Liver (tissue), 8 donors: ENCODE measurements at regions not wholly inside any gene's neighbourhood (a gene's known extent, or its start where the extent isn't known, plus 50 kb on each side); places are given as distances from the start of the nearest gene placed in this dataset.

ENCODE experiments used
- DNase-seq: peaks from one replicate; pipeline ENCODE4 v3.0.0-alpha.2; 2017; ENCODE audit warnings: low spot score
- H3K27ac ChIP-seq, 2 donors: one replicate each; pipeline ENCODE4 v1.7.0; 2013; ENCODE audit warnings: inconsistent platforms in 2 of 2, low read length in 2 of 2, control low read depth in 1 of 2, low read depth in 1 of 2, mild to moderate bottlenecking in 1 of 2
- H3K27me3 ChIP-seq, 4 donors: one replicate each; pipeline versions ENCODE4 v1.6.1 to v1.7.0; 2013; ENCODE audit warnings: low read length in 3 of 4, inconsistent platforms in 1 of 4, mild to moderate bottlenecking in 1 of 4, moderate library complexity in 1 of 4; ENCODE audit not compliant: control insufficient read depth in 4 of 4, insufficient read depth in 4 of 4
- H3K36me3 ChIP-seq, 4 donors: one replicate each; pipeline versions ENCODE4 v1.6.1 to v1.7.0; 2013; ENCODE audit warnings: low read length in 3 of 4, mild to moderate bottlenecking in 3 of 4, low read depth in 1 of 4, moderate library complexity in 1 of 4; ENCODE audit not compliant: control insufficient read depth in 4 of 4, insufficient read depth in 3 of 4
- H3K4me1 ChIP-seq, 4 donors: one replicate each; pipeline versions ENCODE4 v1.6.1 to v1.7.0; 2013; ENCODE audit warnings: low read length in 3 of 4, mild to moderate bottlenecking in 3 of 4, moderate library complexity in 1 of 4; ENCODE audit not compliant: control insufficient read depth in 4 of 4, insufficient read depth in 4 of 4
- H3K4me3 ChIP-seq, 3 donors: one replicate each; pipeline versions ENCODE4 v1.6.1 to v1.7.0; 2013; ENCODE audit warnings: low read length in 3 of 3, control low read depth in 1 of 3, low read depth in 1 of 3, mild to moderate bottlenecking in 1 of 3
- H3K9ac ChIP-seq, 2 donors: one replicate each; pipeline ENCODE4 v1.7.0; 2013; ENCODE audit warnings: low read length in 2 of 2, mild to moderate bottlenecking in 2 of 2, moderate library complexity in 2 of 2, control low read depth in 1 of 2, low read depth in 1 of 2
- H3K9me3 ChIP-seq, 4 donors: one replicate each; pipeline versions ENCODE4 v1.6.1 to v1.7.0; 2013; ENCODE audit warnings: low read length in 3 of 4; ENCODE audit not compliant: control insufficient read depth in 4 of 4
- ATF3 ChIP-seq: IDR thresholded peaks from 2 replicates; pipeline ENCODE4 v1.6.1; 2016; ENCODE audit warnings: antibody characterized with exemption
- EGR1 ChIP-seq, 2 donors: IDR thresholded peaks; 2 replicates each; pipeline ENCODE4 v1.6.1; 2016 to 2018; ENCODE audit warnings: antibody characterized with exemption in 2 of 2, low read depth in 2 of 2
- FOXA1 ChIP-seq: IDR thresholded peaks from 2 replicates; pipeline ENCODE4 v1.6.1; 2016; ENCODE audit warnings: antibody characterized with exemption
- GABPA ChIP-seq, 2 donors: IDR thresholded peaks in 1 of 2; conservative IDR thresholded peaks in 1 of 2; 2 replicates each; pipeline ENCODE4 v1.6.1; 2016; ENCODE audit warnings: antibody characterized with exemption in 2 of 2, mild to moderate bottlenecking in 1 of 2, moderate library complexity in 1 of 2
- HNF4A ChIP-seq, 2 donors: conservative IDR thresholded peaks; 2 replicates each; pipeline ENCODE4 v1.6.1; 2016; ENCODE audit warnings: antibody characterized with exemption in 2 of 2, mild to moderate bottlenecking in 2 of 2
- HNF4G ChIP-seq: IDR thresholded peaks from 2 replicates; pipeline ENCODE4 v1.6.1; 2016; ENCODE audit warnings: antibody characterized with exemption
- JUND ChIP-seq, 2 donors: IDR thresholded peaks; 2 replicates each; pipeline ENCODE4 v1.6.1; 2016; ENCODE audit warnings: antibody characterized with exemption in 2 of 2
- MAX ChIP-seq: IDR thresholded peaks from 2 replicates; pipeline ENCODE4 v1.6.1; 2016; ENCODE audit warnings: antibody characterized with exemption
- NR2F2 ChIP-seq: IDR thresholded peaks from 2 replicates; pipeline ENCODE4 v1.6.1; 2016; ENCODE audit warnings: antibody characterized with exemption
- RAD21 ChIP-seq, 2 donors: IDR thresholded peaks; 2 replicates each; pipeline ENCODE4 v1.6.1; 2016; ENCODE audit warnings: antibody characterized with exemption in 2 of 2, mild to moderate bottlenecking in 2 of 2
- REST ChIP-seq: IDR thresholded peaks from 2 replicates; pipeline ENCODE4 v1.6.1; 2016; ENCODE audit warnings: antibody characterized with exemption, mild to moderate bottlenecking
- RXRA ChIP-seq, 2 donors: IDR thresholded peaks; 2 replicates each; pipeline ENCODE4 v1.6.1; 2017 to 2018; ENCODE audit warnings: antibody characterized with exemption in 2 of 2, mild to moderate bottlenecking in 1 of 2
- SP1 ChIP-seq: IDR thresholded peaks from 2 replicates; pipeline ENCODE4 v1.6.1; 2018; ENCODE audit warnings: antibody characterized with exemption, mild to moderate bottlenecking
- ZBTB33 ChIP-seq: IDR thresholded peaks from 2 replicates; pipeline ENCODE4 v1.6.1; 2016; ENCODE audit warnings: antibody characterized with exemption
- WGBS: extraction: QIAGEN DNeasy Blood & Tissue Kit; methylation state at CpG from one replicate; pipeline ENCODE4 v1.1.7; 2013; 5-methylcytosine and 5-hydroxymethylcytosine counted together
- TF ChIP-seq, protein P1 (sequence below): fragments of 150-350 bp; IDR thresholded peaks from 2 replicates; pipeline ENCODE4 v1.5.1; 2017; ENCODE audit warnings: improper control_type of control experiment, low read depth, low read length; ENCODE audit not compliant: missing input control
- donor health status: healthy.
- donor health status: healthy.
- donor health status: healthy.
- donor health status: healthy.
- donor health status: healthy.

- no peaks in the 10 kb centered on the region for H3K4me1 ChIP-seq
- no peaks in the 10 kb centered on the region for H3K9me3 ChIP-seq
- TF ChIP-seq, protein P1, sequence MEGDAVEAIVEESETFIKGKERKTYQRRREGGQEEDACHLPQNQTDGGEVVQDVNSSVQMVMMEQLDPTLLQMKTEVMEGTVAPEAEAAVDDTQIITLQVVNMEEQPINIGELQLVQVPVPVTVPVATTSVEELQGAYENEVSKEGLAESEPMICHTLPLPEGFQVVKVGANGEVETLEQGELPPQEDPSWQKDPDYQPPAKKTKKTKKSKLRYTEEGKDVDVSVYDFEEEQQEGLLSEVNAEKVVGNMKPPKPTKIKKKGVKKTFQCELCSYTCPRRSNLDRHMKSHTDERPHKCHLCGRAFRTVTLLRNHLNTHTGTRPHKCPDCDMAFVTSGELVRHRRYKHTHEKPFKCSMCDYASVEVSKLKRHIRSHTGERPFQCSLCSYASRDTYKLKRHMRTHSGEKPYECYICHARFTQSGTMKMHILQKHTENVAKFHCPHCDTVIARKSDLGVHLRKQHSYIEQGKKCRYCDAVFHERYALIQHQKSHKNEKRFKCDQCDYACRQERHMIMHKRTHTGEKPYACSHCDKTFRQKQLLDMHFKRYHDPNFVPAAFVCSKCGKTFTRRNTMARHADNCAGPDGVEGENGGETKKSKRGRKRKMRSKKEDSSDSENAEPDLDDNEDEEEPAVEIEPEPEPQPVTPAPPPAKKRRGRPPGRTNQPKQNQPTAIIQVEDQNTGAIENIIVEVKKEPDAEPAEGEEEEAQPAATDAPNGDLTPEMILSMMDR = no peak
- TF ChIP-seq RXRA (IDR thresholded peaks at IDR 0.05) (no peak), EGR1 (IDR thresholded peaks at IDR 0.05; ENCODE audit: low read depth in 2 of 2) (no peak), JUND (IDR thresholded peaks at IDR 0.05) (no peak), RAD21 (IDR thresholded peaks at IDR 0.05) (no peak), ZBTB33 (no peak), HNF4A (conservative IDR thresholded peaks at IDR 0.05) (no peak)
- peaks cover 0 to 4% (median 0%) of the 10 kb centered on the region in 4 donors for H3K27me3 ChIP-seq
- WGBS = 93% methylated on average over 5 of the region's 5 CpGs
- H3K4me3 ChIP-seq = no peak overlapping the region
- H3K9ac ChIP-seq = no peak overlapping the region
- H3K27ac ChIP-seq = no peak overlapping the region
- DNase-seq = no peak
- no peaks in the 10 kb centered on the region for H3K36me3 ChIP-seq
Measured at GRCh38 chr1:198443365-198444233, 96.9 kb downstream of the ATP6V1G3 start.

GRCh38 chr1:198440842-198441241, 99.6 kb downstream of the ATP6V1G3 start:
- no peak overlapping the region for H3K4me3 ChIP-seq

More at GRCh38 chr1:198440842-198441241, 99.6 kb downstream of the ATP6V1G3 start:
- peaks cover 0 to 4% (median 0%) of the 10 kb centered on the region in 4 donors for H3K27me3 ChIP-seq
- H3K36me3 ChIP-seq = no peaks in the 10 kb centered on the region
- DNase-seq = no peak
- H3K9me3 ChIP-seq = no peaks in the 10 kb centered on the region
- no peak overlapping the region for H3K27ac ChIP-seq
- WGBS = 91% methylated on average over 6 of the region's 6 CpGs
- no peaks in the 10 kb centered on the region for H3K4me1 ChIP-seq
- no peak for TF ChIP-seq GABPA (IDR thresholded peaks at IDR 0.05 in 1 of 2, conservative IDR thresholded peaks at IDR 0.05 in 1 of 2)
- TF ChIP-seq RAD21 (IDR thresholded peaks at IDR 0.05) = no peak
- TF ChIP-seq FOXA1 = no peak
- no peak for TF ChIP-seq ATF3
- TF ChIP-seq MAX = no peak
- TF ChIP-seq HNF4A (conservative IDR thresholded peaks at IDR 0.05) = no peak
- TF ChIP-seq HNF4G = no peak
- no peak for TF ChIP-seq REST
- no peak for TF ChIP-seq NR2F2
- no peak for TF ChIP-seq SP1
- no peak overlapping the region for H3K9ac ChIP-seq
